GM08714 (cell line): ENCODE measurements at regions not wholly inside any gene's neighbourhood (a gene's known extent, or its start where the extent isn't known, plus 50 kb on each side); places are given as distances from the start of the nearest gene placed in this dataset.
"Not testable (repeated sequence)": the region's sequence is repeated elsewhere in the genome, so short reads cannot be mapped to it uniquely, and the experiment has no call there.

ENCODE experiments used
- H3K4me3 ChIP-seq: fragments of 200-500 bp; sonication (Bioruptor generic); 2 replicates; pipeline ENCODE4 v1.5.1; 2014; ENCODE audit warnings: mild to moderate bottlenecking, low read length, inconsistent platforms
- ZNF274 ChIP-seq: IDR thresholded peaks from 2 replicates; pipeline ENCODE4 v1.6.1; 2012; ENCODE audit warnings: mild to moderate bottlenecking, low read depth, low read length

DNA sequence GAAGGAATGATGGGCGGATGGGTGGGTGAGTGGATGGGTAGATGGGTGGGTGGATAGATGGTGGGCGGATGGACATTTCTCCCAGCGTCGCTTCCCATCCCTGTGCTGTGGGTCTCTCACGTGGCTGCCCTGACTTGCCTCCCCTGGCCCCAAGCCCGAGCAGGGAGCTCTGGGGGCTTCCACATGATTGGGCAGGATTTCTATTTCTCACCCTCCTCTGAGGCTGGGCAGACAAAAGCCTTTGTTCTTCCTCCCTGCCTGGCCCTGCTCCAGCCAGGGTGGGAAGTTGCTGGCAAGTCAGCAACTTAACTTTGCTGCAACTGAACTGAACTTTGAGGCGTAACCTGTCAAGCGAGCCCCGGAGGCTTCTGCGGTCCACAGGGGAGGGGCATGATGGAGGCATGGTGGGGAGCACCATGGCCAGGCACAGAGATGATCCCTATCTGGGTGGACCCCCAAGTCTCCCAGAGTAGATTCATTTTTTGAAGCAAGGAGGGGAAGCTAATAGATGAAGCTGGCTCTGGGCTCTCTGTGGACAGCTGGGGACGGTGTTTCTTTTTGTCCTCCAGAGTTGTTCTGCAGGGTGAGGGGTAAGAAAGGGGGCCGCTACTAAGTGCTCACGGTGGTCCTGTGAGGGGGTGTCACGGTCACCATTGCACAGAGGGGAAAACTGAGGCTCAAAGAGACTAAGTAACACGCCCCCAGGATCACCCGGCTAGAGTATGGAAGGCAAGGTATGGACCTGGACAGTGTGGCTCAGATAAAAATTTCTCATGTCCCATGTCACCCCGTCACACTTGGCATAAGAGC, 140.1 kb downstream of the CEBPB start:
- no peak overlapping the region for H3K4me3 ChIP-seq
- TF ChIP-seq ZNF274 = no peak

DNA sequence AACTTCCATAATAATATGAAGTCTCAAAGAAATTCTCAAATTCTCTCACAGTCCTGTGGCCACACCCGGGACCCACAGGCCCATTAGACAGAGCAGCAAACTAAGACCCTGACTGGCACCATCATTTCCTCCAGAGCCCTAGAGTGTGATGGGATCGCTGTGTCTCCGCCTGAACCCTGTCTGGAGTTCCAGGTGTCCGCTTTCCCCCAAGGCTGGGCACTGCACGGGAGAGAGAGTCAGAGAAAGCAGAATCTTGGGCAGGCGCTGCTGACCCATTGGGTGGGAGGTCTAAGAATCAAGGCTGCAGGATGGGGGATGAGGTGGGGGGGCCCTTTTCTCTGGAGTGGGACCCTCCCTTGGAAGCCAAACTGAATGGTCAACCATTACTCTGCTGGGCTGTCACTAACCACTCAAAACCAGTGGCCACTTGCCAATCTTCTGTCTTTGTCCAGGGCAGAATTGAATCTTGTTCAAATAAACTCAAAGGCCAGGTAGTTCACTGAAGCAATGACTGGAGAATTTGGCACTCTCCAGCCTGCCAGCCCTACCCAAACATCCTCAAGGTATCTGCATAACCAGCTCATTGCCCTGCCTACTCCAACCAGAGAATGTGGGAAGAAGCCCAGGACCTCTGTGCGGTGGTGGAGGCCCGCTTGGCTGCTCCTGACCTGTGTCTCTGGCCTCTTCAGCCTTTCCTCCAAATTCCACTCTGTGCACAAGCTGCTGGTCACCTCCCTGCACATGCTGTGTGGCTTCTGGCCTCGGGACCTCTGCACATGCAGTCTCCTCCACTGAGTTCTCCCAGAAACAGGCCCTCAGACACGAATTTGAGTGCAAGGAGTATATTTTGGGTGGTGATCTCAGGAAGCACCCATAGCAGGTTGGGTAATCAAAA, 141.1 kb downstream of the CEBPB start:
- no peak for TF ChIP-seq ZNF274
- no peak overlapping the region for H3K4me3 ChIP-seq

- no peak for TF ChIP-seq ZNF274
- H3K4me3 ChIP-seq = no peak overlapping the region
These were observed 141.9 kb downstream of the CEBPB start for GRCh38 chr20:50332491-50332980.

DNA sequence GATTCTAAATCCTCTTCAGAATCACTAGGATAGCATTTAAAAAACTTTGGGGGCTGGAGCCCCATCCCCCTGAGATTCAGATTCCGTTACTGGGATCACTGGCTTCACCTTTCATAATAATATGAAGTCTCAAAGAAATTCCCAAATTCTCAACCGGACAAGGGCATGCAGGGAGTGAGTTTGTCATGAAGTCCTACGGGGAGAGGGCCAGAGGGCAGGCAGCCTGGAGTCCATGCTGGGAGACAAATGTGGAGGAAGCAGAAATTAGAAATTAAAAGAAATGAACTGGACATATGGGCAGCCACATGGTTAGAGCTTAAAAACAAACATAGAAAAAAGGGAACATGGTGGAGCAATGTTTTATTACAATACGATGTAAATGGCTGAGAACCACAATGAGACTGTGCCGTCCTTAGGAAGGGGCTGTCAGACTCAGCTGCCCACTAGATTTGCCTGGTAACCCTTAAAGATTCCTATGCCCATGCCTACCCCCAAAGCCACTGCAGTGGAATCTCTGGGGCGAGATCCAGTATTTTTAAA, 142.6 kb downstream of the CEBPB start:
- no peak overlapping the region for H3K4me3 ChIP-seq
- TF ChIP-seq ZNF274 = no peak

DNA sequence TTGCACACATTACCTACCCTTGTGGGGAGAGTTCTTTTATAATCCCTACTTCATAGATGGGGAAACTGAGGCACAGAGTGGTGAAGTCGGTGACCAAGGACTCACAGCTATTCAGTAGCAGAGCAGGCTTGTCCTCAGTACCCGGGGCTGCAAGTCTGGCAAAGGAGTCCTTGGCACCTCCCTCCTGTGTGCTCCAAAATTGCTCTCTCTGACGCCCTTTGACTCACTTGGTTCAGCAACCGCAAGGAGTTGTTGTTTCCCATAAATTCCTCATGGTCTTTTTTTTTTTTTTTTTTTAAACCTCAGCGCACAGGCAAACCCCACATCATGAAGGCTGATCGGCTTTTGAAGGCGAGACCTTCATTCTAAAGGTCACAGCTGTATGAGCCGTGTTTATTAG, 143.2 kb downstream of the CEBPB start:
- TF ChIP-seq ZNF274 = no peak
- H3K4me3 ChIP-seq = no peak overlapping the region

DNA sequence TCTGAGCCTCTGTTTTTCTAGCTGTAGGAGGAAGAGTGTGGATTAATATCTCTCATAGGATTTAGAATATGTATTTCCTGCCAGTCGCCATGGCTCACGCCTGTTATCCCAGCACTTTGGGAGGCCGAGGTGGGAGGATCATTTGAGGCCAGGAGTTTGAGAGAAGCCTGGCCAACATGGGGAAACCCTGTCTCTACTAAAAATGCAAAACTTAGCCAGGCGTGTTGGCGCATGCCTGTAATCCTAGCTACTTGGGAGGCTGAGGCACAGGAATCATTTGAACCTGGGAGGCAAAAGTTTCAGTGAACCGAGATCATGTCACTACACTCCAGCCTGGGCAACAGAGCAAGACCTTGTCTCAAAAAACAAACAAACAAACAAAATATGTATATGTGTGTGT, 143.9 kb downstream of the CEBPB start:
- not testable (repeated sequence) for H3K4me3 ChIP-seq

- no peak overlapping the region for H3K4me3 ChIP-seq
- no peak for TF ChIP-seq ZNF274
These were observed 144.5 kb downstream of the CEBPB start for GRCh38 chr20:50335105-50335504.

- no peak for TF ChIP-seq ZNF274
- H3K4me3 ChIP-seq = no peak overlapping the region
These were observed 145.2 kb downstream of the CEBPB start for GRCh38 chr20:50335866-50336265.

DNA sequence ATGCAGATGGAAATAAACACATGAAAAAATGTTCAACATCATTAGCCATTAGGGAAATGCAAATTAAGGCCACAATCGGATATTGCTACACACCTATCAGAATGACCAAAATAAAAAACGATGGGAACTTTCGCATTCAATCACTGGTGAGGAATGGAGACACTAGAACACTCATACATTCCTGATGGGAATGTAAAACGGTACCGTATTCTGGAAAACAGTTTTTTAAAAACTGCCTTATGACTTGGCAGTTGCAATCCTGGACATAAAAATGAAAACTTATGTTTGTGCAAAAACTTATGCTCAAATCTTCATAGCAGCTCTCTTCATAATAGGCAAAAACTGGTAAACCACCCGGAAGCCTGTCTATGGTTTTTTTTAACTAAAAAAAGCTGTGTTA, 146.0 kb downstream of the CEBPB start:
- no peak overlapping the region for H3K4me3 ChIP-seq
- TF ChIP-seq ZNF274 = no peak

GRCh38 chr20:50337521-50338466, 147.2 kb downstream of the CEBPB start:
- no peak overlapping the region for H3K4me3 ChIP-seq
- TF ChIP-seq ZNF274 = no peak

DNA sequence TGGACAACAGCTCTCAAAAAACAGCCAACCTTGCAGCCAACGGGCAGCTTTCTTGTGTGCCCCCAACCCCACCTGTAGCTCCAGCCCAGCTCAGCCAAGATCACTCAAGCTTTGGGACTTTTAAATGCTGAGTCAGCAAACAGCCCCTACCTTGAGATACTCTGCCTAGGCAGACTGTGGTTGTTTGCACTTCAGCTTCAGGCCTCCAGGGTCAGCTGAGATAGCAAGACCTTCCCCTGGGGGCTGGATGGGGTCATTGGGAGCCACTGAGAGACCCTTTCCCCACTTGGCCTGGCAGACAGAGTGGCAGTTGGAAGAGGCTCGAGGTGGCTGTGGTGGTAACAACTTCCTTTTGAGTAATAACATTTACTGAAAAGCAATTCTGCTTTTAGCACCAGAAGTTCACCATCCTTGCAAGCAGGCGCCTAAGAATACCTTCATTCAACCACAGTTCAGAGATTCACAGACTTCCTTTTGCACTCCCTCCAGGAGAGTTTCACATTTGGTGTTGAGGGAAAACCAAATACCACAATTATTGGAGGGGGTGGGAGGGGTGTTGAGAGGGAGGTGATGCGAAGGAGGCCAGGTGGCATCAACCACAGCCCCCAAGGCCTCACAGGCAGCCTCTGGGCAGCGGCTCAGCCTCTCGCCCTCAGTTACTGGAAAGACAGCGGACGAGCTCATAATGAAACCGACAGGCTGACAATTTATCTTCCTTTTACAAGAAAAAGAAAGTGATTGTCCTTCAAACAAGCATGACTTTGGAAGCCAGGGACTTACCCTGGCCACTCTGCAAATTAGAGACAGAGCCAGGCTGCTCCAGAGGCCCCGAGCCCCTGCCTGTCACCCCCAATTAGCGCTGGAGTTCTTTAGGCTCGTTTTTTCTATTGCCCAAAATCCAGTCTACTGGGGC, 148.1 kb downstream of the CEBPB start:
- no peak overlapping the region; the same call in 1 of the 2 replicates for H3K4me3 ChIP-seq
- TF ChIP-seq ZNF274 = no peak

- TF ChIP-seq ZNF274 = no peak
- H3K4me3 ChIP-seq = no peak overlapping the region; the same call in 1 of the 2 replicates
These were observed 148.9 kb downstream of the CEBPB start for GRCh38 chr20:50339466-50339901.
